Memory B cell (primary cell): ENCODE measurements at regions not wholly inside any gene's neighbourhood (a gene's known extent, or its start where the extent isn't known, plus 50 kb on each side); places are given as distances from the start of the nearest gene placed in this dataset.

Experiments used
- ATAC-seq: fragments of 150-1000 bp; cut with Tn5 transposase; 2 replicates; pipeline ENCODE4 v1.10.0; 2021; ENCODE audit warnings: low read depth, mild to moderate bottlenecking, moderate library complexity
- DNase-seq, 2 donors: peaks; one replicate each; pipeline ENCODE4 v3.0.0; 2022; ENCODE audit warnings: low spot score in 2 of 2
- H3K27ac Mint-ChIP-seq: one replicate; pipeline ENCODE4 v1.8.0; 2022; ENCODE audit warnings: mild to moderate bottlenecking, moderate library complexity, mixed read lengths
- H3K27me3 Mint-ChIP-seq: one replicate; pipeline ENCODE4 v1.8.0; 2022; ENCODE audit warnings: mixed read lengths
- H3K36me3 Mint-ChIP-seq: one replicate; pipeline ENCODE4 v1.8.0; 2022; ENCODE audit warnings: mild to moderate bottlenecking, mixed read lengths
- H3K4me1 Mint-ChIP-seq: one replicate; pipeline ENCODE4 v1.8.0; 2022; ENCODE audit warnings: mixed read lengths
- H3K4me3 Mint-ChIP-seq: one replicate; pipeline ENCODE4 v1.8.0; 2022; ENCODE audit warnings: mild to moderate bottlenecking, moderate library complexity, mixed read lengths
- H3K9me3 Mint-ChIP-seq: one replicate; pipeline ENCODE4 v1.8.0; 2022; ENCODE audit warnings: mixed read lengths

DNA sequence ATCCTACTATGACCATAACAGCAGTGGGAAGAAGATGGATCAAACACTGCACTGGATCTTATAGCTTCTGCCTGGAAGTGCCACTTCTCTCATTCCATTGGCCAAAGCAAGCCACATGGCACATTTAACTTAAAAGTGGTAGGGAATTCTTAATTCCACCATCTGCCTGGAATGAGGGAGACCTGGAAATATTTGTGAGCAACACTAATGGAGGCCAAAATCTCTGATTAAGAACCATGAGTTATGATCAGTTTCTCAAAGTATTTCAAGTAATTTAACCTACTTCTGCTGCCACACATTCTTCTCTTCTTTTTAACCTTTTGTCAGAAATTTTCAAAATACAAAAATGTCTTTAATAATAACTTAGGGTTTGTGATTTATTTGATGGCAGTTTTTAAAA lies 154.0 kb upstream of the C1orf87 start:
- Mint-ChIP-seq H3K27ac (no peak overlapping the region), H3K27me3 (peaks cover 3% of the 10 kb centered on the region), H3K4me1 (no peaks in the 10 kb centered on the region), H3K4me3 (no peak overlapping the region), H3K36me3 (no peaks in the 10 kb centered on the region), H3K9me3 (peaks cover 1% of the 10 kb centered on the region)
- no peak for DNase-seq
- no peak for ATAC-seq

DNA sequence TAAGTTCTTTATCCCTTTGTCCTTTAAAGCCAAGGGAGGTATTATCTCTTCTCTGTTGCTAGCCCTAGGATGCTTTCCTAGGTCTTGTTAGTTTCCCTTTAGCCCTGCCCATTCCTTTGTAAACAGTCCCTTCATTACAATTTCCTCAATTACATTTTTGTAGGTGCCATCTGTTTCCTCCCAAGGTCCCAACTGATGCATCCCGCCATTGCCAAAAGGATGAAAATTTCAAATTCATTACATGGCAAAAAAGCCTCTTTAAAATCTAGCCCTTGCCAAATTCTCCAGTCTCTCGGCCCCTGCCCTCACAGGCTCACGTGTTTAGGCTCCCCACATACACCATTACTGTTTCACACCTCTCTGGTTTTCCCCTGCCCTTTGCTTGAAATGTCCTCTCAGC lies 151.9 kb upstream of the C1orf87 start:
- no peak for DNase-seq
- Mint-ChIP-seq H3K4me3 (no peak overlapping the region), H3K27me3 (peaks cover 2% of the 10 kb centered on the region), H3K9me3 (peaks cover 1% of the 10 kb centered on the region), H3K27ac (no peak overlapping the region), H3K4me1 (no peaks in the 10 kb centered on the region), H3K36me3 (no peaks in the 10 kb centered on the region)
- no peak for ATAC-seq

DNA sequence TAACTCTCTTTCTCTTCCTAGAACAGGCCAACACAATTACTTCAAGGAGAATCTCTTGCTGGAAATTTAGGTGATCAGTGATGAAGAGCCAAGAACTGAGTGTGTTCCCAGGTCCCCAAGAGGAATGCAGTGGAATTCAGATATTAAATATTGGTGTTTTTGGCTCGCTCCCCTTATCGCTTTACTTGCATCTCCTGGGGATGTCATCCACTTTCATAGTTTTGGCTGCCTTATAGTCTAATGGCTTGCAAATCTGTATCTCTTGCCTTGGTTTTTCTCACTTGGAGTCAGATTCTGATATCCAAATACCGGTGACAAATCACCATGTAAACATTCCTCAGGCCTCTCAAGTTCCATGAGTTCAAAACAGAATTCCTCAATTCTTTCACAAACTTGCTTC lies 151.0 kb upstream of the C1orf87 start:
- no peaks in the 10 kb centered on the region for H3K4me1 Mint-ChIP-seq

DNA sequence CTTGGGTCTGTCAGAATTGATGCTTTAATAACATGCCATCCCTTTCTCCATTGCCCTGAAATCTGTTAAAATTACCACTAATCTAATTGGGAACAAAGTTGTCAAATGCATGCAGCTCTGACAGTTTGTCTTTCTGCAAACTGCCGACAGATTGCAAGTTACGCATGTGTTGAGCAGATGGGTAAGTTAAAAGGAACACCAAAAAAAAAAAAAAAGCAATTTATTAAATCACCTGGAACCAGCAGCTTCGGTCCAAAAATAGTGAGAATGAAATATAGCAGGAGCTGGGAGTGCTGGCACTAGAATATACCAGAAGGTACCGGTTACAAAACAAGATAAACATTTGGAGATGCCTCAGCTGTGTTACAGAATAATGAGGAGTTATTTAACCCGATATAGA lies 149.6 kb upstream of the C1orf87 start:
- H3K36me3 Mint-ChIP-seq: no peaks in the 10 kb centered on the region
- H3K27me3 Mint-ChIP-seq: peaks cover 2% of the 10 kb centered on the region
- ATAC-seq (no peak), DNase-seq (no peak)
- H3K4me3 Mint-ChIP-seq: no peak overlapping the region
- no peak overlapping the region for H3K27ac Mint-ChIP-seq
- peaks cover 1% of the 10 kb centered on the region for H3K9me3 Mint-ChIP-seq
- no peaks in the 10 kb centered on the region for H3K4me1 Mint-ChIP-seq

More for the DNA sequence above, 151.0 kb upstream of the C1orf87 start:
- no peak overlapping the region for H3K4me3 Mint-ChIP-seq
- ATAC-seq (no peak), DNase-seq (no peak)
- H3K9me3 Mint-ChIP-seq: peaks cover 1% of the 10 kb centered on the region
- no peaks in the 10 kb centered on the region for H3K36me3 Mint-ChIP-seq
- H3K27me3 Mint-ChIP-seq: peaks cover 2% of the 10 kb centered on the region
- no peak overlapping the region for H3K27ac Mint-ChIP-seq

DNA sequence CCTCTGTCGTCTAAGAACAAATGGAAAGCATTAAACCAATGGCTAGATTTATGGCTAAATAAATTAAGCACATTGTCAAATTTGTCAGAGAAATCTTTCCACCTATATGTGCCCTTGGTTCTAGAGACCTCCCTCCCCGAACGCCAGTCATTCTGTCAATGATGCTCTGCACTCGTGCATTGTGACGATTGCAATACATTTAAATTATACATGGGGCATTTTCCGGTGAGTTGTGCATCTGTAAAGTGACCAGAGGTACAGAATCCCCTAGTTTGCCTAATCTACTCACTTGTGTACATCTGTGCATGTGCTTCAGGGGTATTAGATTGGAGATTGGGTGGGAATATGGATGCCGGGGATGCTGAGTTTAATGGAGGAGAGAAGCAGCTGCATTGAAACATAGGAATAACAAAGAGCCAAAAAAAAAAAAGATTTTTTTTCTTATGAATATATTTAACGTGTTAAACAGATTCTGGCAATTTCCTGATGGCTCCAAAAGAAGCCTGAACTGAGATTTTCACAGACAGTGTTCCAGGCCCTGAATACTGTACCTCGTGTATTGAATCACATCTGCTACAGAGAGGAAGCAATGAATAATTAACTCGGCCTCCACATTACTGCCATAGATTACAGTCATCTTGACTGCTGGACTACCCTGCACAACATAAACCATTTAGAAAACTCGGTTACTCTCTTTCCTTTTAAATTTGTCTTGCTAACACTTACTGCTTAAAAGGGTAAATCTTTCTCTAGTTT lies 149.0 kb upstream of the C1orf87 start:
- Mint-ChIP-seq H3K27me3 (peaks cover 2% of the 10 kb centered on the region), H3K4me1 (no peaks in the 10 kb centered on the region), H3K27ac (no peak overlapping the region), H3K9me3 (peaks cover 1% of the 10 kb centered on the region), H3K4me3 (no peak overlapping the region), H3K36me3 (no peaks in the 10 kb centered on the region)
- ATAC-seq (no peak), DNase-seq (no peak)

DNA sequence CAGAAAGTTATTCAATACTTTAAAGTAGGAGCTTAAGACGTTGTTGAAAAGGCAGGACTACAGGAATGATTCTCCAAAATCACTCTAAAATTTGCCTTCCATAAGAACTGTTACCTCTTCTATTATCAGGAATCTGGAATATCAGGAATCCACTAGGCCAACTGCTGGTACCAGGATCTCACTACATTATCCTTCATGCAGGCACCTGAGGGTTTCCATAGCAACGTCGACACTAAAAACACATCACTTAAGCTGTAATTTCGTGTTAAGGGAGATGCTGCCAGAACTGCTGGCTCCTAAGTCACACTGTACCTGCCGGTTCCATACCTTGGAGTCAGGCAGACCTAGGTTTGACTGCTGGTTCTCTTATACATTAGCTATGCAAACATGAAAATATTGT lies 139.7 kb upstream of the C1orf87 start:
- no peak for ATAC-seq
- Mint-ChIP-seq H3K27ac (no peak overlapping the region), H3K4me1 (no peaks in the 10 kb centered on the region), H3K27me3 (no peaks in the 10 kb centered on the region), H3K9me3 (peaks cover 2% of the 10 kb centered on the region), H3K4me3 (no peak overlapping the region), H3K36me3 (no peaks in the 10 kb centered on the region)
- no peak for DNase-seq

DNA sequence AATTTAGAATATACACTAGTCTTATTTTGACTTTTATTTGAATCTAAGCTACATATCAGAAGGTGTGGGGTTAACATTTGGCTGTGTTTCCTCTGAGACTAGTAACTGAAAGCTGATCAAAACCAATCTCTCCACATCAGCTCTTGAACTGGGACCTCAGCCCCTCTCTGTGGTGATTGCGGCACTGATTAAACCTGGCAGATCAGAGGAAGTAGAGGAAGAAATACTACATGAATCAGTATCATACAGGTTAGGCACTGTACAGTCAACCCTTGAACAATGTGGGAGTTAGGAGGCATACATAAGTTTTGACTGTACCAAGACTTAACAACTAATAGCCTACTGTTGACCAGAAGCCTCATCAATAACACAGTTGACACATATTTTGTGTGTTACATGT lies 122.5 kb upstream of the C1orf87 start:
- Mint-ChIP-seq H3K36me3 (no peaks in the 10 kb centered on the region), H3K4me1 (no peaks in the 10 kb centered on the region), H3K9me3 (peaks cover 1% of the 10 kb centered on the region), H3K4me3 (no peak overlapping the region), H3K27me3 (no peaks in the 10 kb centered on the region), H3K27ac (no peak overlapping the region)
- ATAC-seq (no peak), DNase-seq (no peak)

DNA sequence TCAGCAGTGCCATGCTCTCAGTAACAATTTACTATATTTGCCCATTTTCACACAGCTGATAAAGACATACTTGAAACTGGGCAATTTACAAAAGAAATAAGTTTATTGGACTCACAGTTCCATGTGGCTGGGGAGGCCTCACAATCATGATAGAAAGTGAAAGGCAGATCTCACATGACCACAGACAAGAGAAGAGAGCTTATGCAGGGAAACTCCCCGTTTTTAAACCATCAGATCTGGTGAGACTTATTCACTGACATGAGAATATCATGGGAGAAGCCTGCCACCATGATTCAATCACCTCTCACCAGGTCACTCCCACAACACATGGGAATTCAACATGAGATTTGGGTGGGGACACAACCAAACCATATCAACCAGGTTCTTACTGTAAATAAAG lies 112.1 kb upstream of the C1orf87 start:
- ATAC-seq (no peak), DNase-seq (no peak)
- H3K36me3 Mint-ChIP-seq: no peaks in the 10 kb centered on the region
- H3K27me3 Mint-ChIP-seq: no peaks in the 10 kb centered on the region
- no peak overlapping the region for H3K27ac Mint-ChIP-seq
- H3K4me1 Mint-ChIP-seq: no peaks in the 10 kb centered on the region
- no peak overlapping the region for H3K4me3 Mint-ChIP-seq
- peaks cover 4% of the 10 kb centered on the region for H3K9me3 Mint-ChIP-seq

DNA sequence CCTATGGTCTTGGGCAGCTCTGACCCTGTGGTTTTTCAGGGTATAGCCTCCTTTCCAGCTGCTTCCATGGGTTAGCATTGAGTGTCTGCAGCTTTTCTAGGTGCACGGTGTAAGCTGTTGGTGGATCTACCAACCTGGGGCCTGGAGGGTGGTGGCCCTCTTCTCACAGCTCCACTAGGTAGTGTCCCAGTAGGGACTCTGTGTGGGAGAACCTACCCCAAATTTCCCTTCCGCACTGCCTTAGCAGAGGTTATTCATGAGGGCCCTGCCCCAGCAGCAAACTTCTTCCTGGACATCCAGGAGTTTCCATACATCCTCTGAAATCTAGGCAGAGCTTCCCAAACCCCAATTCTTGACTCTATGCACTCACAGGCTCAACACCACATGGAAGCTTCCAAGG lies 111.0 kb upstream of the C1orf87 start:
- Mint-ChIP-seq H3K27me3 (no peaks in the 10 kb centered on the region), H3K9me3 (peaks cover 4% of the 10 kb centered on the region), H3K36me3 (no peaks in the 10 kb centered on the region), H3K4me3 (no peak overlapping the region), H3K4me1 (no peaks in the 10 kb centered on the region), H3K27ac (no peak overlapping the region)
- ATAC-seq: no peak
- no peak for DNase-seq

DNA sequence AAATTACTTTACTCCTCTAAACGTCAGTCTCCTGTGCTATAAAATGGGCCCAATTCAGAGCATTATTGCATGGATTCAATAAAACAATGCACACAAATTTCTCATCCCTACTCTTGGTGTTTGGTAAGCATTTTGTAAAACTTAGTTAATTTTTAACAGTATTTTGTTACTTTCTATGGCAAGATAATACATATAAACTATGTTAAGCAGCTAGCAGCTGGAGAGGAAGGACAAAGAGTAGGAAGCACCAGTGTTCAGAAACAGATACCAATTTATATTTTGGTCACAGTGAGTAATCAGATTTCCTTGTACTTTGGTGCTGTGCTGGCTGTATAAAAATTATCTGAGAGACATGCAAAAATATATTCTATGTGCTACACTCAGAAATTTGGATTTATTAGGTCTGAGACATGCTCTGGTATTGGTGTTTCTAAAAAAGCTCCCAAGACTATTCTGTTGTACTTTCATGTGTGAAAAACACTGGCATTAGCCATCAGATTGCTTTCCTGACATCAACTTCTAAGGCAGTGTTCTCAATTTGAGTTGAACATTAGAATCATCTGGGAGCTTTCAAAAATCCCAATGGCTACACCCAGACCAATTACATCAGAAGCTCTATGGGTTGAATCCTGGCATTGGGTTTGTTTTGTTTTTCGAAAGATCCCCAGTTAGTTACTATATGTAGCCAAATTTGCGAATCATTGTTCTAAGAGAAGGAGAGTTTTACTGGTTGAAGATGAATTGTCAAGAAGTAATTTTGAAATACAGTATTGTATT lies 100.3 kb upstream of the C1orf87 start:
- ATAC-seq: no peak
- H3K9me3 Mint-ChIP-seq: peaks cover 2% of the 10 kb centered on the region
- no peak for DNase-seq
- H3K4me3 Mint-ChIP-seq: no peak overlapping the region
- no peaks in the 10 kb centered on the region for H3K27me3 Mint-ChIP-seq
- H3K4me1 Mint-ChIP-seq: no peaks in the 10 kb centered on the region
- no peaks in the 10 kb centered on the region for H3K36me3 Mint-ChIP-seq
- no peak overlapping the region for H3K27ac Mint-ChIP-seq

DNA sequence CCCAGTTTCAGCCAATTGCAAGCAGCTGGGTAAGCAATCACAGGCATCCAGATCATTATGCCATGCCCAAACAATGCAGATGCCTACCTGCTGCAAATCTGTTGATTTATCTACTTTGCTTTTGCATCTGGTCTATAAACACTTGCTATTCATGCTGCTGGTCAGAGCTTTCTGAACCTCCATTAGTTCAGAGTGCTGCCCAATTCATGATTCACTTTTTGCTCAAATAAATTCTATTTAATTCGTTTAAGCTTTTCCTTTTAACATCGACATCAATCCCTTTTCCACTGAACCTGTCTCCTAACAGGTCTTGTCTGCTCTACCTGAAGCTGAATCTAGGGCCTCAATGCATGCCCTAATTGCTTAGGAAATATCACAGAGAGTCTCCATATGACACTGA lies 99.4 kb upstream of the C1orf87 start:
- Mint-ChIP-seq H3K36me3 (no peaks in the 10 kb centered on the region), H3K27me3 (no peaks in the 10 kb centered on the region), H3K4me3 (no peak overlapping the region), H3K27ac (no peak overlapping the region), H3K4me1 (no peaks in the 10 kb centered on the region), H3K9me3 (peaks cover 2% of the 10 kb centered on the region)
- DNase-seq: no peak
- no peak for ATAC-seq

DNA sequence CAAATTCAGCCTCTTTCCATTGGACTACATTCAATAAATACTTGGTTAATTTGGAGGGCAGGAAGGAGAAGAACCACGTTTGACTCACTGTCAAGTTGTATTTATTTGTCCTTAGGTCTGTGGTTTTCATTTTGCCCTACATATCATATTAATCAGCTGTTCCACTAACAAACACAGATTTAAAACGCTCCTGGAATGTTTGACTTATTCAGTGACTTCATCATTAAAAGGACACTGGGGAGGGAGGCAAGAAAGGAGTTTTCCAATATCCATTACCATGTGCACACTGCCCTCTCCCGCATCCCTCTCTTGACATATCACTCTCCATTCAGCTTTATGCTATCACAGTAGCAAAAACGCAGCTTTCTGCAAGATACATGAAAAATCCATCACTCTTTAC lies 98.2 kb upstream of the C1orf87 start:
- no peaks in the 10 kb centered on the region for H3K4me1 Mint-ChIP-seq
- no peaks in the 10 kb centered on the region for H3K36me3 Mint-ChIP-seq
- H3K27ac Mint-ChIP-seq: no peak overlapping the region
- DNase-seq: no peak
- ATAC-seq: no peak
- peaks cover 2% of the 10 kb centered on the region for H3K9me3 Mint-ChIP-seq
- H3K4me3 Mint-ChIP-seq: no peak overlapping the region
- H3K27me3 Mint-ChIP-seq: peaks cover 1% of the 10 kb centered on the region

DNA sequence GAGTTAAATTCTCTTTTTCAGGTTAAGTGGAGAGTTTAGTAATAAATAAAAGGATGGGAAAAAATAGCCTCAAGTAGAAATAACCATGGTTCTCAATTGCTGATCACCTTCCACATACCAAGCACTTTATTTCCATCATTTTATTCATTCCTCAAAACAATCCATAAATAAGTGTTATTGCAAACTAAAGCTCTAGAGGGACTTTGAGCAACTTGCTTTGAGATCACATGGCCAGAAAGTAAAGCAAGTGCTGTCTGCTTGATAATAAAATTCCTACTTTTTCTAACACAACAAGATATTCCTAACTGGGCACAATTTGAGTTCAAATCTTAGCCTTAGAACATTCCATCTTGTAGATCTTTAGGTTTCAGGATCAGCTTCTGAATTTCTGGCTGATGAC lies 97.1 kb upstream of the C1orf87 start:
- Mint-ChIP-seq H3K9me3 (peaks cover 2% of the 10 kb centered on the region), H3K27me3 (peaks cover 1% of the 10 kb centered on the region), H3K27ac (no peak overlapping the region), H3K36me3 (no peaks in the 10 kb centered on the region), H3K4me1 (no peaks in the 10 kb centered on the region), H3K4me3 (no peak overlapping the region)
- ATAC-seq: no peak
- no peak for DNase-seq

DNA sequence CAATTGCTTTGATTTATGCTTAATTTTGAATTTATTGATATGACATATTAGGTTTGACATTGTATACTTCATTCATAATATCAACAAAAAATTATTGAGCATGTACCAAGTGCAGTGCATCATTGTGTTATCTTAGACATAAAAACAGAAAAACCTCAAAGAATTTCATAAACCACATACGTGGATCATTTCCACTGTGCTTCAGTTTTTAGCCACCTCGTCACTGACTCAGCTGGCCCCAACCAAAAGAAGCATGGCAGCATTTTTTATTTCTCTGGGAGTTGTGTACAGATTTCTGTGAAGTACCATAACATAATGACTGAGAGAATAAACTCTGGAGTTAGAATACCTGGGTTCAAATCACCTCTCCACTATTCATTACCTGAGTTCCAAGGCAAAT lies 95.6 kb upstream of the C1orf87 start:
- H3K27ac Mint-ChIP-seq: no peak overlapping the region
- H3K4me1 Mint-ChIP-seq: no peaks in the 10 kb centered on the region

DNA sequence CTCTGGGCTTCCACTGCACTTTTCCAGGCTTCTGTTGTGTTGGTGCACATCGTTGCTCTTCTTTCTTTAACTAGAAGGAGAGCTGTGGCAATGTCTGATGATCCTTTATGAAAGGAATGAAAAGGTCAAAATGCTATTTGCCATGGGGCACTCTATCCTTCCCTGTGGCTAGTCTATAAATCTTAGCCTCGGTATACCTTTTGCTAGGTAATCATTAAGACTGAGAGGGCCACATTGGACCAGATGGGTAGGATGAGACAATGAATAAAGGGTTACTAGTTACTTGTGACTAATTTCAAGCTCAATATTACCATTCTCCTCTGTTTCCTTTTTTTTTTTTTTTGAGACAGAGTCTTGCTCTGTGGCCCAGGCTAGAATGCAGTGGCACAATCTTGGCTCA lies 89.4 kb upstream of the C1orf87 start:
- Mint-ChIP-seq H3K4me1 (no peaks in the 10 kb centered on the region), H3K36me3 (no peaks in the 10 kb centered on the region), H3K9me3 (no peaks in the 10 kb centered on the region), H3K27ac (no peak overlapping the region), H3K4me3 (no peak overlapping the region), H3K27me3 (peaks cover 1% of the 10 kb centered on the region)
- no peak for DNase-seq
- ATAC-seq: no peak

More for the DNA sequence above, 95.6 kb upstream of the C1orf87 start:
- DNase-seq (no peak), ATAC-seq (no peak)
- Mint-ChIP-seq H3K36me3 (no peaks in the 10 kb centered on the region), H3K9me3 (peaks cover 2% of the 10 kb centered on the region), H3K27me3 (peaks cover 1% of the 10 kb centered on the region), H3K4me3 (no peak overlapping the region)
